Tibial nerve (tissue), 4 donors: ENCODE measurements at regions not wholly inside any gene's neighbourhood (a gene's known extent, or its start where the extent isn't known, plus 50 kb on each side); places are given as distances from the start of the nearest gene placed in this dataset.

Source experiments
- DNase-seq, 2 donors: peaks; one replicate each; pipeline ENCODE4 v3.0.0-alpha.2; 2019; ENCODE audit warnings: low spot score in 2 of 2
- H3K27ac ChIP-seq, 4 donors: fragments of 200-600 bp; sonication (generic) in 3 of 4; one replicate each; pipeline ENCODE4 v1.5.1; 2017 to 2019; ENCODE audit warnings: mild to moderate bottlenecking in 1 of 4
- H3K27me3 ChIP-seq, 2 donors: fragments of 200-600 bp; sonication (generic) in 1 of 2; one replicate each; pipeline versions ENCODE4 v1.5.1 to v1.6.0; 2017 to 2019
- H3K36me3 ChIP-seq, 3 donors: fragments of 200-600 bp; sonication (generic); one replicate each; pipeline ENCODE4 v1.5.1; 2018 to 2019
- H3K4me1 ChIP-seq, 4 donors: fragments of 200-600 bp; sonication (generic) in 3 of 4; one replicate each; pipeline ENCODE4 v1.5.1; 2017 to 2019
- H3K4me3 ChIP-seq, 4 donors: fragments of 200-600 bp; sonication (generic) in 3 of 4; one replicate each; pipeline ENCODE4 v1.5.1; 2017 to 2019; ENCODE audit warnings: mild to moderate bottlenecking in 1 of 4, moderate library complexity in 1 of 4
- H3K9me3 ChIP-seq, 4 donors: fragments of 200-600 bp; sonication (generic) in 3 of 4; one replicate each; pipeline ENCODE4 v1.5.1; 2017 to 2019
- CTCF ChIP-seq, 5 experiments: fragments of 200-600 bp in 3 of 5; fragments of 450-650 bp in 2 of 5; sonication (generic) in 3 of 5; IDR thresholded peaks; one replicate each; pipeline ENCODE4 v1.5.1; 2016 to 2019; ENCODE audit warnings: antibody characterized with exemption in 5 of 5, mild to moderate bottlenecking in 3 of 5, moderate library complexity in 2 of 5
- EP300 ChIP-seq, 2 donors: sonication (generic); formaldehyde crosslinking; IDR thresholded peaks; one replicate each; pipeline ENCODE4 v1.6.1; 2017; ENCODE audit warnings: antibody characterized with exemption in 2 of 2, mild to moderate bottlenecking in 1 of 2
- POLR2A ChIP-seq, 2 donors: fragments of 450-650 bp; IDR thresholded peaks; one replicate each; pipeline ENCODE4 v1.6.1; 2017; ENCODE audit warnings: antibody characterized with exemption in 2 of 2, mild to moderate bottlenecking in 2 of 2, moderate library complexity in 2 of 2
- WGBS, 2 donors: methylation state at CpG; one replicate each; pipeline ENCODE4 v1.1.5; 2018; 5-methylcytosine and 5-hydroxymethylcytosine counted together

- no peaks in the 10 kb centered on the region for H3K4me1 ChIP-seq
- DNase-seq = no peak
- peaks cover 0 to 8% (median 0%) of the 10 kb centered on the region in 4 donors for H3K9me3 ChIP-seq
- H3K27ac ChIP-seq = no peak overlapping the region
- H3K27me3 ChIP-seq = no peaks in the 10 kb centered on the region
- no peaks in the 10 kb centered on the region for H3K36me3 ChIP-seq
- no peak for TF ChIP-seq CTCF (IDR thresholded peaks at IDR 0.05)
- TF ChIP-seq EP300 (IDR thresholded peaks at IDR 0.05) = no peak
- no peak for TF ChIP-seq POLR2A (IDR thresholded peaks at IDR 0.05)
- H3K4me3 ChIP-seq = no peak overlapping the region
- 97% methylated on average over 14 to 25 of the region's 31 CpGs for WGBS, 2 donors
These were observed 514.5 kb upstream of the GJE1 start for GRCh38 chr6:141618180-141618581.

GRCh38 chr6:141610741-141611140 is 522.0 kb upstream of the GJE1 start:
- no peak for DNase-seq
- Histone ChIP-seq H3K9me3 (peaks cover 0 to 21% (median 0%) of the 10 kb centered on the region in 4 donors), H3K36me3 (no peaks in the 10 kb centered on the region), H3K27ac (no peak overlapping the region), H3K4me1 (no peaks in the 10 kb centered on the region), H3K27me3 (no peaks in the 10 kb centered on the region), H3K4me3 (no peak overlapping the region)
- TF ChIP-seq EP300 (IDR thresholded peaks at IDR 0.05) (no peak), POLR2A (IDR thresholded peaks at IDR 0.05) (no peak), CTCF (IDR thresholded peaks at IDR 0.05) (no peak)
- 29 to 41% methylated on average over 5 of the region's 5 CpGs for WGBS, 2 donors

DNA sequence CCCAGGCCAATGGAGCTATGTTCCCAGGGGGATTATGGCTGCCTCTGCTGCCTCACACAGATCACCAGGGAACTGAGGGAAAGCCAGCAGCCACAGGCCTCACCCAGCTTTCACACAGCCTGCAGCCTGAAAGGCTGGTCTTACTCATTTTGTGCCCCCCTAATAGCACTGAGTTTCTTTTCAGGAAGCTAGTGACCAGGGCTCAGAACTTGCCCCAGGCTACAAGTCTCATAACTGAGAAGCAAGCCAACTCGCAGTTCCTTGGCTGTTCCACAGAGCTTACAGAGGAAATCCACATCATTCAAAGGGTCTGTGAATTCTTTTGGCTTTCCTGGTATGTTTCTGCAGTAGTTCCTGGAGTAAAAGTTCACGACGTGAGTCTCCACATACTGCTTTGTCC is 524.8 kb upstream of the GJE1 start:
- WGBS, 2 donors = 61 to 68% methylated on average over 3 of the region's 3 CpGs
- Histone ChIP-seq H3K9me3 (peaks cover 0 to 23% (median 2%) of the 10 kb centered on the region in 4 donors), H3K27me3 (no peaks in the 10 kb centered on the region), H3K27ac (no peak overlapping the region), H3K4me3 (no peak overlapping the region), H3K36me3 (no peaks in the 10 kb centered on the region), H3K4me1 (no peaks in the 10 kb centered on the region)
- DNase-seq = no peak
- no peak for TF ChIP-seq EP300 (IDR thresholded peaks at IDR 0.05)
- TF ChIP-seq CTCF (IDR thresholded peaks at IDR 0.05) = no peak
- no peak for TF ChIP-seq POLR2A (IDR thresholded peaks at IDR 0.05)

- Histone ChIP-seq H3K27ac (no peak overlapping the region), H3K4me1 (no peaks in the 10 kb centered on the region), H3K4me3 (no peak overlapping the region), H3K27me3 (no peaks in the 10 kb centered on the region), H3K9me3 (no peaks in the 10 kb centered on the region), H3K36me3 (no peaks in the 10 kb centered on the region)
- TF ChIP-seq POLR2A (IDR thresholded peaks at IDR 0.05) (no peak), CTCF (IDR thresholded peaks at IDR 0.05) (no peak), EP300 (IDR thresholded peaks at IDR 0.05) (no peak)
- DNase-seq = no peak
These were observed 534.2 kb upstream of the GJE1 start for GRCh38 chr6:141598487-141598886.

GRCh38 chr6:141594874-141595273 is 537.9 kb upstream of the GJE1 start:
- H3K9me3 ChIP-seq = no peaks in the 10 kb centered on the region
- H3K4me1 ChIP-seq = no peaks in the 10 kb centered on the region
- no peaks in the 10 kb centered on the region for H3K36me3 ChIP-seq
- no peak for TF ChIP-seq EP300 (IDR thresholded peaks at IDR 0.05)
- no peak for TF ChIP-seq POLR2A (IDR thresholded peaks at IDR 0.05)
- TF ChIP-seq CTCF (IDR thresholded peaks at IDR 0.05) = no peak
- DNase-seq = no peak
- no peak overlapping the region for H3K27ac ChIP-seq
- H3K4me3 ChIP-seq = no peak overlapping the region
- no peaks in the 10 kb centered on the region for H3K27me3 ChIP-seq
